GM19025 (cell line): ENCODE measurements at regions not wholly inside any gene's neighbourhood (a gene's known extent, or its start where the extent isn't known, plus 50 kb on each side); places are given as distances from the start of the nearest gene placed in this dataset.
A peak's percentile ranks its signal among the peaks of the same experiment; 100 is the strongest.

Experiments
- ATAC-seq: cut with Tn5 transposase; IDR thresholded peaks from one replicate; pipeline ENCODE4 v1.9.1; 2021; ENCODE audit warnings: mild to moderate bottlenecking, low read depth, moderate library complexity; ENCODE audit not compliant: unreplicated experiment

DNA sequence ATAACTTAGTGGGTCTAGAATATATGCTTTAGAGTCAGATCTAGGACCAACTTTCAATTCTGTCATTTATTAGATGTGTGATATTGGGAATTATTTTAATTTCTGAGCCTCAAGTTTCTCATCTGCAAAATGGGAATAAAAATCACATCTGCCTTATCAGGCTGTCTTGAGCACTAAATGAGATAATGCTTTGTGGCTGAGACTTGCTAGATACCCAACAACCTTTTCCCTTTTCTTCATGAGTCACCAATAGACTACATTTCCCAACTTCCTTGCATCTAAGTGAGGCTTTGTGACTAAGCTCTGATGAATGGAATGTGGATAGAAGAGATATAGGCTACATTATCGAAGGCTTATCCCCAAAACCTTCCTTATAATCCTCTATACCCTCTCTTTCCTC, 220.7 kb upstream of the SESN3 start:
- ATAC-seq: no peak

DNA sequence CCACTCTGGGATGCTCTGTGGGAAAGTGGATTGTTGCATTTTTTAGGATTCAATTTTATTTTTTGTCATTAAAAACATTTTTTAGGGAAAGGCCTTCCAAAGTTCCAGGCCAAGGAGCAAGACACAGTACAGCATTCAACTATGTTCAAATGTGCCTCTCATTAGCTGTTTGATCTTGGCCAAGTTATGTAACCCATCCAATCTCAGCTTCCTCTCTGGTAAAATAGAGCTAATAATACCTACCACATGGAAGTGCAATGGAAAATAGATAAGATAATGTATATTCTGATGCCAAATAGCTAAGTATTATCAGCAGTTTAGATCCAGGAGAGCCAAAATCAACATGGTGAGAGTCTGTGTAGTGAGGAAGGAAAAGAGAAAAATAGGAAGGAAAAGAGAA, 220.3 kb upstream of the SESN3 start:
- no peak for ATAC-seq

DNA sequence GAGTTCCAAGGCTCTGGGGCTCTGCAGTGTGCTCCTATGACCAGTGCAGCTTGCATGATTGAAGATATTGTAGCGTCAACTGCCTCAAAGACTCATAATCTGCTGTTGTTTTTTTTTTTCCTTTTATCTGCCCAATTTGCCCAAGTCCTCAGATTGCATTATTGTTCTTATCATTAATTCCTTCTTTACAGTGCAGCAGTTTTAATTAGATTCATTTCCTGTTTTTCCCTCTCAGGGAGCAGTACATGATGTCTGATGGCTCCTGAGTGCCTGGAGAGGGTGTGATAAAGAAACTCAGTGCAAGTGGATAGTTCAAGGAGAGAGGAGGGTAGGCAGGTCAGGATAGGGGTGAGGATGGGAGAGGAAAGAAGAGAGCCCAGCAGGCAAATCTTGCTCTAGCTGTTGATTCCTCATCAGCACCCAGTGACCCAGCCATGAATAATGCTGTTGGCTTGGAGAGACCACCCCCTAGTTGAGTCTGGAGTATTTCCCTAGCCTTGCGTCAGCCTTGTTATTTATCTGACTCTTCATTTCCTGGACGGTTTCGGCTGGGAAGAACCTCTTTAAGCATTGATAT, 219.6 kb upstream of the SESN3 start:
- no peak for ATAC-seq

DNA sequence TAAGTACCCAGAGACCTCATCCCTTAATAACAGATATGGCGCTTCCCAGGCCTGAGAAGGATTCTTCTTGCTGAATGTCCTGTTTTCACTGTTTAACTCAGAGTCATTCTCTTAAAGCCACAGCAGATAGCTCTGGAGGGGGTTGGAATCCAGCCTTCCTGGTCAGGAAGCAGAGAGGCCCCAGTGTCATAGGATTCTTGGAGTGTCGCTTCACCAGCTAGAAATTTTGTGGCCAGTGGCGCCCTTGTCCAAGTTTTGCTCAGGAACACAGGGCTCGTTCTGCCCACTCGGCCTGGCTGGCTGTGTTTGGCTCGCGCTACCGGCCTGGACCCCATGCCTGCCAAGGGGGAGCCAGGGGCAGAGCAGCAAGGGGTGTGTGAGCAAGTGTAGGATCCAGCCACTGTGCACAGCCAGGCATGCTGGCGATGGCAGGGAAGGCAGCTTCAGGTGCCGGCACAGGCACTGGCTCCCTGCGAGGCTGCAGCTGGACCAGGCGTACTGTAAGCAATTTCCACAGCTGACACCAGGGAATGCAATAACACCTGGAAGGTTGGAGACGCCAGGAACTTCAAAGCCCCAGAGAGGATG, 214.8 kb upstream of the SESN3 start:
- no peak for ATAC-seq

DNA sequence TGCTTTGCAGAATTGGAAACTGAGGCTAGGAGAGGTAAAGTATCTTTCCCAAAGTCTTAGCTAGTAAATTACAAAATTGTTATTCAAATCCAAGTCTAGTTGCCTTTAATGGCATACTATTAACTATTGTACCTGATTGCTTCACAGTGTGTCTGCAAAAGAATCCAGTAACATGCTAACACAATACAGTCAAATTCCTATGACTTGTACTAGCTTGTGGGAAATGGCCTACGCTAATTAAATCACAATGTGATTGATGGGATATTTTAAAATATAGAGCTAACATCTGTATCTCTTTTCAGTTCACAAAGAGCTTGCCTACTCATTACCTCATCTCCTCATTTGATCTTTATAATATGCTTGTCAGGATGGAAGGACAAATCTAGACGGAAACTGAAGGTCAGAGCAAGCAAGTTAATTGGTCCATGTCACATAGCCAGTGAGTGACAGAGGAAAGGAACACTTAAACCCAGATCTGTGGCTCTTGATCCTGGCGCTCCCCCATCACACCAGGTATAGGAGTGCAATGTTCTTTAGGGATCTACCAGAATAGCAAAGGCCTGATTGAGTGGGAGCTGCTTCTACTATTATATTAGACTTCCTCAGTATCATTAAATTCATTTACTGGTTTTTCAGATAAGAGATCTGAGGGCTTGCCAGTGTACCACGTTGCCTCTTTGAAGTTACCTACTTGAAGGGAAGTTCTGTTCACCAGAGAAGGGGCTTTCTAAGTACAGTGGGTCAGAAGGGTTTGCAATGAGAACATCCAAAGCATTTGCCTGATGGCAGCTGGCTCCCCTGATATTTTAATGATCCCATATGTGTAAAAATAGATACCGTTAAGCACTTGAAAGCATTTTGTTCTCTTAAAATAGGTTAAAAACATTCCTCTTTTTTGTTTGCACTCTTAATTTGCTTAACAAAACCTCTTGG, 213.6 kb upstream of the SESN3 start:
- ATAC-seq: no peak

DNA sequence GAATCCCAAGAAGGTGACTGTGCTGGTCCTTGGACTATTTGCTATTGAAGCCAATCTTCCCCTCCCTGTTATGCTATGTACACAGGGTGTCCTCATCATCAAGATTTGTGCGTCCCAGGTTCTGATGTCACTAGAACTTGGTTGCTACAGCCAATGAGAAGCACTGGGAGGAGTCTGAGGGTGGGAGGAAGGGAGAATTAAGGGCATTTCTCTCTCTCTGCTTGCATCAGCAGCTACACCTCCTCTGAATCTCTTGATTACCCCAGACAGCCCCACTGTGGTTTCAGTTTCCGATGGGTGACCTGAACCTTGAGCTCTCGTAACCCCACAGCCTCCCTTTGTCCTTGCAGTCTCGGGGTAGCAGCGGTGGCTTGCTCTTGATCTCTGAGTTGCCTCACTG, 212.4 kb upstream of the SESN3 start:
- ATAC-seq: peak; percentile 99

DNA sequence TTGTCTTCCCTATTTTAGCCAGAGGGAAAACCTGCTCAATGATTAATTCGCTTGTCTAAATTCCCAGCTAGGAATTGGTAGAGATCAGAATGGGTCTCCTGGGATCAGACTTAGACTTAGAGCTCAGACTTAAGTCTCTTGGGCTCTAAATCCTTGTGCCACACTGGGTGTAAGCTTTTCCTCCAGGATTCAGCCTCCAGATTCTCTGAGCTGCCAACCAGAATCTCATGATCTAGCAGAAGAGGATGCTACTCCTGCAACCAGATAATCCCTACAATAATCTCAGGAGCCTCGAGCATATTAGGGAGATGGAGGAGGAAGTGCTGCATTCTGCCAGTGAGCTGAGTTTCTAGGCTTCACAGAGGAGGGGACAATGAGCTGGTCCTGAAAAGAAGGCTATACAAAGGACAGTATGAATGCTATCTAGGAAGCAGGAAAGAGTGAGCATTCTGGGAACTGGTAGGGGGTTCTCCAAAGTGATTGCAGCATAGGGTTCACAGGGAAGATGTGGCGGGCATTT, 211.6 kb upstream of the SESN3 start:
- ATAC-seq: no peak

DNA sequence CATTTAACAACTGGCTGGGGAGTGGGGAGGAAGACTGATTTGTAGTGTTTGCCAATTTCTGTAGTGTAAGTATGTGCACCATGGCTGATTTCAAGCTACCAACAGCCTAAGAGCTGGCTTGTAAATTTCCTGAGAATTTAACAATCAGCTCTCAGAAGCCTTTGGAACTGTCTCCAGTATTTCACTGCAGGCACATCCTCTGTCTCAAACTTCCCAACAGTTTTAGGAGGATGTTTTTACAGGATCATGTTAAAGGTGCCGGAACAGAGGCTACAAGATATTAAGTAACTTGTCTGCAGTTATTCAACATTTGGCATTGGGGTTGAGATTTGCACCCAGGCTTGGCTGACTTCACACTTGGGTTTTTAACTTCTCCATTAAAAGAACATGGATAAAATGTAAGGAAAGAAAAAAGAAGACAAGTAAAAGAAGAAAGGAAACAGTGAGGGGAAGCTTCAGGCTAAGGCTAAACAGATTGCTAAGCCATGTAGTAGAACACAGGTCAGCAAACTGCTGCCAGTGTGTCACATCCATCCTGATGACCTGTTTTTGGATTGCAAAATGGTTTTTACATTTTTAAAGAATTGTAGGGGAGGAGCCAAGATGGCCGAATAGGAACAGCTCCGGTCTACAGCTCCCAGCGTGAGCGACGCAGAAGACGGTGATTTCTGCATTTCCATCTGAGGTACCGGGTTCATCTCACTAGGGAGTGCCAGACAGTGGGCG, 204.8 kb upstream of the SESN3 start:
- no peak for ATAC-seq

DNA sequence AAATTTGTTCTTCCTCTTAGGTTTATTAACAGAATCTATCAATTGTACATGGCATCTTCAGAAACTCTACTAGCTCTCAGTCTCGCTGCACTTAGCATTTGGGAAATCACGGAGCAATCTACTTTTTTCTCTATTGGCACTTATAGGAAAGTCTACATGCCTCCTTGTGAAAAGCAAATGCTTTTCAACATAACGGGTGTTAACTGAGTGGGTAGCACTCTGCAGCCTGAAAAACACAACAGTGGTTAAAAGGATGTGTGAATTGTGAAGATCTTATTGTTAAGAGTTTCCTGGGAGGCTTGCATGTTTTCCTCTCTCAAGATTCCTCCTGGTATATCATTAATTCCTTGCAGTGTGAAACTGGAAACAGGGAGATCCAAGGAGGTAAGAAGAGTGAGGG, 204.2 kb upstream of the SESN3 start:
- no peak for ATAC-seq

DNA sequence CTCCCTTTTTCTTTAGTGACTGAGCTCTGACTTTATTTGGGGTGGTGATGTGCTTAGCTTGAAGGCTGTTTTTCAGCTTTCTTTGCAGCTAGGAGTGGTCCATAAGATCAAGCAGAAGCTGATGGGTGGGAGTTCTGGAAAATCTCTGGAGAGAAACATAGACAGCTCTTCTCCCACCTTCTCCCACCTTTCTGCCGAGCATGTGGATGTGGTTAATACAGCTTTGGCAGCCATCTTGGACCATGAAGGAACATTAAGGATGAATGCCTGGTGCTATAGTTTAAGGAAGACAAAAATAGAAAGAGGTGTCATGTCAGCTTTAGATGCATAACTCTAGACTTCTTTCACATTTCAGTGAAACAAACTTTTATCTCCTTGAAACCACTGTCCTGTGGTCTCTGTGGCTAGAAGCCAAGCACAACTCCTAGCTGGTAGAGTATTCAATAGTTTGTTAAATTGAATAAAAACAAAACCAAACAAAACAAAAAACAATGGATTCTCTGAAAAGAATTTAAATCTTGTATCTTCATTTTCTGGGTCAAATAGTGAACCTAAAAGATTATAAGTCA, 203.6 kb upstream of the SESN3 start:
- ATAC-seq: no peak

DNA sequence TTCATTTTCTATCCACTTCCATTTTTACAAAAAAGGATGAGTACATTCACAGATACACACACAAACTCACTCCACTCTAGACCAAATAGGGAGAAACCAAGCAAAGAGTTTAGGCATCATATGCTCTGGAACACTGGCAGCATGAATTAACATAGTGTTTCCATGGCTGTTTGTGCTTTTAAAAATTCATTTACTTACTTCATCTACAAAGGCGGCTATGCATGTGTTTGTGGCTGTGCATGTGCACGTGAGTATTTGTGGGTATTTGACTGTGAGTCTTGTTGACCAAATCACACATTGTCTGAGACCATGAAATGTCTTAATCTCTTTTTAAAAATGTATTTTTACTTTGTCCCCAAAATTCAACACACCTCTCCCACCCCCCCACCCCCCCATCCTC, 203.0 kb upstream of the SESN3 start:
- no peak for ATAC-seq

DNA sequence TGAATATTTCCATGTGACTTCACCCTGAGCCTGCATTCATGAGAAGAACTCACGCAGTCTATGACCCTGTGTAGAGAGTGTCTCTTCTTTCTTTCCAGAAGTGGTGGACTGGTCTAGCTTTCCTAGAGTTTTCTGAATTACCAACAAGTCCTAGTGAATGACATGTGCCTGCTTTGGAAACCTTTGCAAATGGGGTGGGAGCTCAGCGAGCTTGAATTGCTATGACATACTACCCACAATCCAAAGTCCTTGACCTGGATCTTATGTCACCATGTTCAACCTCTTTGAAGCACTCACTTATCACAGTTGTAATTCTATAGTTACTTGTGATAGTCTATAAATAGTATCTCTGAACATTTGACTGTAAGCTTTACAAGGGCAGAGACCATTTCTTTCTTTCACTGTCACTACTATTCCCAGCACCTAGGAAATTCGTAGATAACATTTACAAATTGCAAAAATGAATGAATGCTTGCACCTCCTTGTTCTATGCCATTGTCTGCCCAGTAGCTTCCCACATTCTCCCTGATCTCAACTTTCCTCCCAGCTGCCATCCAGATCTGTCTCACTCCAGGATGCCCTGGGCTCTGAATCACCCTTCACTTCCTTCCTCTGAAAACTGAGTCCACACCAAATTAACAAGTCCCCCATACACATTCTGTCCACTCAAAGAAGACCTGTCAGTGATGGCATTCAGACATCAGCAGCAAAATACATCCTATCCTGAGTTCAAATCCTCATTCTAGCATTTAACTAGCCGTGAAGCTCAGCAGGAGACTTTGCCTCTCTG, 201.9 kb upstream of the SESN3 start:
- ATAC-seq: no peak

DNA sequence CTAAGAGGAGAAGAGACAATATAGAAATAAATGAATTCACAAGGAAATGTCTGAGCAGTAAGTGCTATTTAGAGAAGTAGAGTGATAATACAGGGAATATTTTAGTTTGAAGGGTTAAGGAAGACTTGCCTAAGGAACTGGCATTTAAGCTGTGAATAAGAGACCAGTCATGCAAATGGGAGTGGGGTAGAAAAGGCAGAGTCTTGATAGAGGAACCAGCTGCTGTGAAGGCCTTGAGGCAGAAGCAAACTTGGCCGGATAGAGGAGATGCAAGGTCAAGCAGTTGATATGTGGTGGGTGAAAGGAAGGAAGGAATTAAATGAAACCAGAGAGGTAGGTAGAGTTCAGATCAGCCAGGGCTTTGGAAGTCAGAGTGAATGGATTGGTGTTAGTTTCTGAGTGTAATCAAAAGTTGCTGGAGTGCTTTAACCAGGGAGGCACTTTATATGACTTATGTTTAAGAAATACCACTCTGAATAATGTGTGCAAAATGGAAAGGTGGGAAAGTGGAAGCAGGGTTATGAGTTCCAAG, 198.4 kb upstream of the SESN3 start:
- no peak for ATAC-seq

DNA sequence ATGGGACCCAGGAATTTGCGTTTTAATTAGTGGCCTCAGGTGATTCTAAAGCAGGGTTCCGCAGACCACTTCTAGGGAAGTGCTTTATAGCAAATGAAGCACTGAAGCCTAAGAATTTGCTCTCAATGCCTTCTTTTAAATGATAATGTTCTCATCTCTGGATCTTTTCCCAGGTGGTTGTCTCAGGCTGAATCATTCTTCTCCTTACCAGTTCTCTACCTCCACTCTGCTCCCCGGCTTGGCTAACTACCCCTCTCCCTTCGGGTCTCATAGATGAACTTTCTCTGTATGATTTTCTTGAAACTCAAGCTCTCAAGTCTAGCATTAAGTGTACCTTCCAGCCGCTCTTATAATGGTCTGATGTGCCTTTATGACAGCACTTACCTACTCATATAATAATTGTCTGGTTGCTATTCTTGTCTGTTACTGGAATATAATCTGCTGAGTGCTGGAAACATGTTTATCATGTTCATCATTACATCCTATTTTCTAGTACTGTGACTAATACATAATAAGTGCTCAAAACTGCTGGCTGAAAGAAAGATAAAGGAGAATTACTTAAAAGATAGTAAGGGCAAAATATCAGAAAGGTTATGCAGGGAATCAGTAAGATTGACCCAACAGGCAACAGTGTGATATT, 195.9 kb upstream of the SESN3 start:
- no peak for ATAC-seq

DNA sequence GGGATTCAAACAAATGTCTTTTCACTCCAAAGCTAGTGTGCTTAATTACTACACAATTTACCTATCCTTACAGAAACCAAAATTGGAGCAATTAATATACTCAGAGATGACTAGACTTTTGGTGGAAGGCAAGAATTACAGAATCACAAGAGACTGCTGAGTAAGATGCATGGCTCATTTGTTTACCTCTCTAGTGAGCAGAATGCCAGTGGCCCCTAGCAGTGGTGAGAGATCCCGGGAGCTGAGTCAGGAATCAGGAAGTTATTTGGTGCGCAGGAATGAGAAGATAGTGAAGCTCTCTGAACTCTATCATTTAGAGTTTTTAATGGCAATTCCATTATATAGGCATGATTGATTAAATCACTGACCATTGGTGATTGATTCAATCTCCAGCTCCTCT, 188.9 kb upstream of the SESN3 start:
- no peak for ATAC-seq

DNA sequence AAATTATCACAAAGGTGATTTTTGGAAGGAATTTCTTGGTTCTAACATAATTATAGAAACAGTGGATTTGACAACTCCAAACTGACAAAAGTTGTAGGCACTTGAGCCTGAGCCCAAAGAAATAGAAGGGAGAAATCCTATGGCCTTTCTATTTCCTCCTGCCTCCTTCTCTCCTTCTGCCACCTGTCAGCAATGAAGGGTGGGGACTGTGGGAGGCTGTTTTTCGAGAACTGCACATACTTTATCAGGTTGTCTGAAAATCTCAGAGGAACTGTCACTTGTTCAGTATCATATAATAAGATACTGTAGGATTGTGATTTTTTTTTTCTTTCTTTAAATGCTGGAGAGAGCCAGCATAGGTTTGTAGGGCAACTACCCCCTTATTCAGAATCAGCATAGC, 187.9 kb upstream of the SESN3 start:
- ATAC-seq: no peak

DNA sequence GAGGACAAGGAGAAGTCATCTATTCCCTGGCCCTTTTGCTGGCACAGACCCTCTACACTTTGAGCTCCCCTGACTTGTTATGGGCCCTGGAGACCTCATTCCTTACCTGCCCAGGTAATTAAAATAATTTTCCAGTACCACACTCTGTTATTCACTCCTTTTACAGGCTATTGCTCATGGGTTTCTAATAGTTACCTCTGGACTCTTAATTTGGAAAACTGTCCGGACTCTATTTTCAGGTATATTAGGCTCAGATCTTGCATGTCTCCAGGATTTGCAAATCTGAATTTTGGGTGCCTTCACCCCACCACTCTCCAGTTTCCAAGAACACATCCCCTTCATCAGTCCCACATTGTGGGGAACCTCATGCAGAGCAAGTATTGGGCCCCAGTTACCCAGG, 186.8 kb upstream of the SESN3 start:
- no peak for ATAC-seq

DNA sequence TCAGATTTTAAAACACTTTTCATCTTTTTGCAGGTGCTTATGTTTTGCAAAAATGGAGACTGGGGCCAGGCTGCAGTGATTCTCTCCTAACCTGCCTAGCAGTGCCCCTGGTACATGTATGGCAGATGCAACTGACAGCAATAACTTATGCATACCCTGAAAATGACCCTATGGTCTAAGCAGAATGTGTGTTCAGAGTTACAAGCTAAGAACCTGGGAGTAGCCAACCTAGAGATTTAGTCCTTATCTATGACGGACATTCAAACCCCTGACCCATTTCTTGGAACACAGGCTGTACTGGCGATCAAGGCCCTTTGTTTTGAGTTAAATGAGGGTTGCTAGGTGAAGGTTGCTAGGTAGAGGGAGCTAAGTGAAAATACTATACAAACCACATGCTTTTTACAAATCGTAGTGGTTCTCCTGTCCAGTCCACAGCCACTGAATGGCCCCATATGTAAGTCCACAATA, 184.9 kb upstream of the SESN3 start:
- ATAC-seq: no peak

DNA sequence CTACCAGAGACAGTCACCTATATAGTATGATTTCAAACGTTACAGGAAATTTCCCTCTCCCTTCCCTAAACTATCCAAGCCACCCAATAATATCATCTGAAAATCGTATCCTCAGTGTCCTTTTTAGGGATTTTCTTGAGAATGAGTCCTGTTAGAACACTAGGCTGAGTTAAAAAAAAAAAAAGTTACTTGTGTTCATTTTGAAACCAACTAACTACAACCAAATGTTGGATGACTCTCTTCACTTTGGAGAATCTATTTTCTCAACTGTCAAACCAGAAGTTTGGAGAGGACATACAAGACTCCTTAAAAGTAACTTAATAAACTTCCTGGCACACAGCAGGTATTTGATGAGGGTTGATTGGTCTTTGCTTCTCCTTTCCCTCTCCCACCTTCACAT, 183.2 kb upstream of the SESN3 start:
- ATAC-seq: no peak
